ENCODE measurements at regions not wholly inside any gene's neighbourhood (a gene's known extent, or its start where the extent isn't known, plus 50 kb on each side); places are given as distances from the start of the nearest gene placed in this dataset.

- no peaks in the 10 kb centered on the region for H3K27me3 ChIP-seq (ENCODE audit: low read length)
- ATAC-seq: no peak
- no peak overlapping the region for H3K27ac ChIP-seq (ENCODE audit: low read length)
- no peaks in the 10 kb centered on the region for H3K9me2 ChIP-seq (replicated peaks; ENCODE audit: low read length)
- H3K4me3 ChIP-seq (ENCODE audit: low read length): no peak overlapping the region
- no peaks in the 10 kb centered on the region for H3K4me1 ChIP-seq (ENCODE audit: insufficient read depth, low read length)
- no peaks in the 10 kb centered on the region for H3K9me3 ChIP-seq (ENCODE audit: low read length)
- H4K20me1 ChIP-seq (ENCODE audit: low read length): no peaks in the 10 kb centered on the region
- no peak for DNase-seq
- H3K36me3 ChIP-seq (ENCODE audit: low read depth, low read length): no peaks in the 10 kb centered on the region
- no peaks in the 10 kb centered on the region for H3K79me2 ChIP-seq (ENCODE audit: low read length)
- H3K9ac ChIP-seq (ENCODE audit: low read length): no peak overlapping the region
- BruUV-seq (replicated peaks): no TSS peak
- intact Hi-C loops (cut with micrococcal nuclease): no loop called here
- no peaks in the 10 kb centered on the region for H3F3A ChIP-seq (ENCODE audit: low read length, unreplicated experiment)
- H2AFZ ChIP-seq (ENCODE audit: low read length): no peak overlapping the region
- CTCF ChIA-PET: no interaction called here
- no peak overlapping the region for H3K4me2 ChIP-seq (ENCODE audit: low read length)
- POLR2A ChIA-PET (ENCODE audit: unreplicated experiment): no interaction called here
- TF ChIP-seq CTCF (conservative IDR thresholded peaks at IDR 0.05; ENCODE audit: low read depth, low read length): no peak
- TF ChIP-seq EZH2 (IDR thresholded peaks at IDR 0.05; ENCODE audit: low read length, unreplicated experiment): no peak
- no peak for TF ChIP-seq EZH2phosphoT487 (IDR thresholded peaks at IDR 0.05; ENCODE audit: borderline replicate concordance, low read length)
Observed at GRCh38 chr7:67989142-67989541, 992.5 kb downstream of the TYW1 start.

- no peak overlapping the region for H3K4me3 ChIP-seq (ENCODE audit: low read length)
- no peaks in the 10 kb centered on the region for H3K36me3 ChIP-seq (ENCODE audit: low read depth, low read length)
- H3F3A ChIP-seq (ENCODE audit: low read length, unreplicated experiment): no peaks in the 10 kb centered on the region
- ATAC-seq (no peak), DNase-seq (no peak)
- no peak for TF ChIP-seq EZH2phosphoT487 (IDR thresholded peaks at IDR 0.05; ENCODE audit: borderline replicate concordance, low read length)
- TF ChIP-seq CTCF (conservative IDR thresholded peaks at IDR 0.05; ENCODE audit: low read depth, low read length): no peak
- no peak for TF ChIP-seq EZH2 (IDR thresholded peaks at IDR 0.05; ENCODE audit: low read length, unreplicated experiment)
- no peak overlapping the region for H2AFZ ChIP-seq (ENCODE audit: low read length)
- H3K4me2 ChIP-seq (ENCODE audit: low read length): no peak overlapping the region
- H3K4me1 ChIP-seq (ENCODE audit: insufficient read depth, low read length): no peaks in the 10 kb centered on the region
- H4K20me1 ChIP-seq (ENCODE audit: low read length): no peaks in the 10 kb centered on the region
- CTCF ChIA-PET: no interaction called here
- no peaks in the 10 kb centered on the region for H3K79me2 ChIP-seq (ENCODE audit: low read length)
- no peak overlapping the region for H3K27ac ChIP-seq (ENCODE audit: low read length)
- BruUV-seq (replicated peaks): no TSS peak
- H3K27me3 ChIP-seq (ENCODE audit: low read length): no peaks in the 10 kb centered on the region
- POLR2A ChIA-PET (ENCODE audit: unreplicated experiment): no interaction called here
- no peaks in the 10 kb centered on the region for H3K9me3 ChIP-seq (ENCODE audit: low read length)
- intact Hi-C loops (cut with micrococcal nuclease): no loop called here
- no peak overlapping the region for H3K9ac ChIP-seq (ENCODE audit: low read length)
- no peaks in the 10 kb centered on the region for H3K9me2 ChIP-seq (replicated peaks; ENCODE audit: low read length)
Observed at GRCh38 chr7:67990003-67990402, 993.4 kb downstream of the TYW1 start.

- TF ChIP-seq CTCF (conservative IDR thresholded peaks at IDR 0.05; ENCODE audit: low read depth, low read length) (no peak), EZH2phosphoT487 (IDR thresholded peaks at IDR 0.05; ENCODE audit: borderline replicate concordance, low read length) (no peak), EZH2 (IDR thresholded peaks at IDR 0.05; ENCODE audit: low read length, unreplicated experiment) (no peak)
- ATAC-seq (no peak), DNase-seq (no peak)
- H2AFZ ChIP-seq (ENCODE audit: low read length): no peak overlapping the region
- no TSS peak for BruUV-seq (replicated peaks)
- CTCF ChIA-PET: no interaction called here
- no peaks in the 10 kb centered on the region for H3K27me3 ChIP-seq (ENCODE audit: low read length)
- H3K9me3 ChIP-seq (ENCODE audit: low read length): no peaks in the 10 kb centered on the region
- H4K20me1 ChIP-seq (ENCODE audit: low read length): no peaks in the 10 kb centered on the region
- no peaks in the 10 kb centered on the region for H3K9me2 ChIP-seq (replicated peaks; ENCODE audit: low read length)
- H3K27ac ChIP-seq (ENCODE audit: low read length): no peak overlapping the region
- intact Hi-C loops (cut with micrococcal nuclease): no loop called here
- no peak overlapping the region for H3K4me2 ChIP-seq (ENCODE audit: low read length)
- H3K79me2 ChIP-seq (ENCODE audit: low read length): no peaks in the 10 kb centered on the region
- no peak overlapping the region for H3K9ac ChIP-seq (ENCODE audit: low read length)
- H3F3A ChIP-seq (ENCODE audit: low read length, unreplicated experiment): no peaks in the 10 kb centered on the region
- H3K36me3 ChIP-seq (ENCODE audit: low read depth, low read length): no peaks in the 10 kb centered on the region
- POLR2A ChIA-PET (ENCODE audit: unreplicated experiment): no interaction called here
- H3K4me3 ChIP-seq (ENCODE audit: low read length): no peak overlapping the region
- no peaks in the 10 kb centered on the region for H3K4me1 ChIP-seq (ENCODE audit: insufficient read depth, low read length)
Observed at GRCh38 chr7:67990716-67991115, 994.1 kb downstream of the TYW1 start.
